Testis (tissue), 2 donors: ENCODE measurements at regions not wholly inside any gene's neighbourhood (a gene's known extent, or its start where the extent isn't known, plus 50 kb on each side); places are given as distances from the start of the nearest gene placed in this dataset.
"Not testable (repeated sequence)": the region's sequence is repeated elsewhere in the genome, so short reads cannot be mapped to it uniquely, and the experiment has no call there.

Experiments used
- DNase-seq: peaks from one replicate; pipeline ENCODE4 v3.0.0-alpha.2; 2019
- H3K27ac ChIP-seq, 2 donors: fragments of 200-600 bp; sonication (generic); one replicate each; pipeline ENCODE4 v1.5.1; 2019
- H3K27me3 ChIP-seq: fragments of 200-600 bp; sonication (generic); one replicate; pipeline ENCODE4 v1.5.1; 2019
- H3K36me3 ChIP-seq: fragments of 200-600 bp; sonication (generic); one replicate; pipeline ENCODE4 v1.5.1; 2017; ENCODE audit warnings: low read depth; ENCODE audit errors: missing control alignments
- H3K4me1 ChIP-seq: fragments of 200-600 bp; sonication (generic); one replicate; pipeline ENCODE4 v1.5.1; 2019
- H3K4me3 ChIP-seq, 2 donors: fragments of 200-600 bp; sonication (generic); one replicate each; pipeline ENCODE4 v1.5.1; 2017 to 2019
- H3K9me3 ChIP-seq: fragments of 200-600 bp; sonication (generic); one replicate; pipeline ENCODE4 v1.5.1; 2017
- POLR2A ChIP-seq: fragments of 450-650 bp; IDR thresholded peaks from one replicate; pipeline ENCODE4 v1.6.1; 2017; ENCODE audit warnings: antibody characterized with exemption, mild to moderate bottlenecking, moderate library complexity
- WGBS, 2 donors: methylation state at CpG; one replicate each; pipeline ENCODE4 v1.1.5; 2018; 5-methylcytosine and 5-hydroxymethylcytosine counted together
- intact Hi-C: fragments of 100-400 bp; cut with DNase I; formaldehyde crosslinking; loops from one replicate; pipeline ENCODE4 v1.15.1; 2023; ENCODE audit warnings: low total_unique reads
- TF ChIP-seq, protein P1 (sequence below), 3 experiments: fragments of 450-650 bp in 2 of 3; fragments of 200-600 bp in 1 of 3; sonication (generic) in 1 of 3; IDR thresholded peaks; one replicate each; pipeline ENCODE4 v1.5.1; 2016 to 2019; ENCODE audit warnings: antibody characterized with exemption in 3 of 3, mild to moderate bottlenecking in 2 of 3, moderate library complexity in 1 of 3

DNA sequence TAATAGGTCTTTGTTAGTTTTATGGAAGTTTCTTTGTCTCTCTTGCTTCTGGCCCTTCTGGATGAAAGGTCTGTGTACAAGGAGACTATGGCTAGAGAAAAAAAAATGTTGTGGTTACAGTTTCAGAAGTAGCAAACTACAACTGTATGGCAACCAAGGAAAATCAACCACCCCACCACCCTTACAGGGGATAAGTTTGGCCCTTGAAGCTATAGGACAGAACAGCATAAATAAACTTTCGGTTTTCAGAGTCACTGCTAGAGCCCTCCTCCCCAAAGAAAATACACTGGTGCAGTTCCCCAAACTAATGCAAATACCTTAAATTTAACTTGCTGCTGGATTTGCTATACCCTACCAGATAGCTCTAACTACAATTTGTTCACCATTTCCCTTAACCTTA, 1216.7 kb downstream of the EFNA5 start:
- Histone ChIP-seq H3K27me3 (no peaks in the 10 kb centered on the region), H3K9me3 (no peaks in the 10 kb centered on the region), H3K4me3 (no peak overlapping the region), H3K4me1 (no peaks in the 10 kb centered on the region), H3K36me3 (no peaks in the 10 kb centered on the region), H3K27ac (no peak overlapping the region)
- no peak for DNase-seq
- no peak for TF ChIP-seq POLR2A
- TF ChIP-seq, protein P1, sequence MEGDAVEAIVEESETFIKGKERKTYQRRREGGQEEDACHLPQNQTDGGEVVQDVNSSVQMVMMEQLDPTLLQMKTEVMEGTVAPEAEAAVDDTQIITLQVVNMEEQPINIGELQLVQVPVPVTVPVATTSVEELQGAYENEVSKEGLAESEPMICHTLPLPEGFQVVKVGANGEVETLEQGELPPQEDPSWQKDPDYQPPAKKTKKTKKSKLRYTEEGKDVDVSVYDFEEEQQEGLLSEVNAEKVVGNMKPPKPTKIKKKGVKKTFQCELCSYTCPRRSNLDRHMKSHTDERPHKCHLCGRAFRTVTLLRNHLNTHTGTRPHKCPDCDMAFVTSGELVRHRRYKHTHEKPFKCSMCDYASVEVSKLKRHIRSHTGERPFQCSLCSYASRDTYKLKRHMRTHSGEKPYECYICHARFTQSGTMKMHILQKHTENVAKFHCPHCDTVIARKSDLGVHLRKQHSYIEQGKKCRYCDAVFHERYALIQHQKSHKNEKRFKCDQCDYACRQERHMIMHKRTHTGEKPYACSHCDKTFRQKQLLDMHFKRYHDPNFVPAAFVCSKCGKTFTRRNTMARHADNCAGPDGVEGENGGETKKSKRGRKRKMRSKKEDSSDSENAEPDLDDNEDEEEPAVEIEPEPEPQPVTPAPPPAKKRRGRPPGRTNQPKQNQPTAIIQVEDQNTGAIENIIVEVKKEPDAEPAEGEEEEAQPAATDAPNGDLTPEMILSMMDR (IDR thresholded peaks at IDR 0.05) = no peak
- intact Hi-C loops = no loop called here
- 86 to 91% methylated on average over 1 of the region's 1 CpG for whole genome bisulfite sequencing, 2 donors

DNA sequence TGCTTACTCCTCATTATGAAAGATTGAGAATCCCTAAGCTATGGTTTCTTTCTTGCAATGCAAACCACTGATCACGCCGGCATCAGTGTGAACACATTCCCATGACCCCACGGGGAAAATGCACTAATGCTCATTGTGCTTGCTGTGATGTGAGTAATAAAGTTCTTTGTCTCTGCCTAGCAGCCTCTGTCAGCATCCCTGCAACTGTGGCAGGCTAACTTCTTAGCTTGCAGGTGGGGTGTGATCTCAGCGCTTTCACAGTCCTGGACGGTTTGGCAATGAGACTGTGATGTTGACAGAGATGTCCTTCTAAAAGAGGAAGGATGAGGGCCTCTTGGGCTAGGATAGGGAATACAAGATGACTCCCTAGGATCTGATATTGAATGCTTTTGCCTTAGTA, 1218.7 kb downstream of the EFNA5 start:
- no peaks in the 10 kb centered on the region for H3K36me3 ChIP-seq
- no peaks in the 10 kb centered on the region for H3K27me3 ChIP-seq
- no peaks in the 10 kb centered on the region for H3K4me1 ChIP-seq
- intact Hi-C loops = no loop called here
- TF ChIP-seq POLR2A = no peak
- TF ChIP-seq, protein P1 (IDR thresholded peaks at IDR 0.05) = no peak
- no peak overlapping the region for H3K27ac ChIP-seq
- H3K4me3 ChIP-seq = no peak overlapping the region
- no peaks in the 10 kb centered on the region for H3K9me3 ChIP-seq
- no peak for DNase-seq
- WGBS, 2 donors = 73 to 80% methylated on average over 5 of the region's 5 CpGs

DNA sequence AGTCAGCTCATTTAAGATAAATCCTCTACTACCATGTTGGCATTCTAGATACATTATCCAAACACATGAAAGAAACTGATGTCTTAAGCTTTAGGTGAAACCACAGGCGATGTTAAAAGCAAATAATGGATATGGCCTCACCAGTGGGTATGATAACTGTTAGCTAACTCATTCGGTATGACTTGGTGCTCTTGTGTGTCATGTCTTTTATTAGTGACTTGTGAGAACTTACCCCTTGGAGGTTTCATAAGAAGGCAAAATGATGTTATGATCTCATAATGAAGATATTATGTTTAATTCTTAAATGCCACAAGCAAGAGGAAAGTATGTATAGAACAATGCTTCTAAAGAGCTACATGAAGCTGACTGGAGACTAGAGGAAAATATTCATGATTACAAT, 1227.0 kb downstream of the EFNA5 start:
- H3K27ac ChIP-seq = no peak overlapping the region
- H3K36me3 ChIP-seq = no peaks in the 10 kb centered on the region
- H3K4me3 ChIP-seq = no peak overlapping the region
- TF ChIP-seq POLR2A = no peak
- TF ChIP-seq, protein P1 (IDR thresholded peaks at IDR 0.05) = no peak
- no peaks in the 10 kb centered on the region for H3K4me1 ChIP-seq
- no peak for DNase-seq
- H3K9me3 ChIP-seq = no peaks in the 10 kb centered on the region
- WGBS, 2 donors = 89 to 91% methylated on average over 2 of the region's 2 CpGs
- no peaks in the 10 kb centered on the region for H3K27me3 ChIP-seq
- intact Hi-C loops = no loop called here

DNA sequence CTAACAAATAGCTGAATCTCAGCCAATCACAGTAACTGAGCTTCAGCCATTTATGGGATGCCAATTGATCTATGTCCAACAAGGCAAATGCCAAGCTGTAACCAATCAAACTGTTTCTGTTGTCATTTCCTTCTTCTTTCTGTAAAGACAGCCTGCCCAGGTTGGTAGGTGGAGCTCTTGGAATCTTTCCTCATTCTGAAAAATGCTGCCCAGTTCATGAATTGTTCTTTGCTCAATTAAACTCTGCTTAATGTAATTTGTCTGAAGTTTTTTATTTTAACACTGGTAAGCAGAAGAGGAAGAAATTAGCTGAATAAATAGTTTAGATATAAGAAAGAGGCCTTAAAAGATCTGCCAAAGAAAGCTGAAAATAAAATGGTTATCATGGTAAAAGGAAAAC, 1235.6 kb downstream of the EFNA5 start:
- TF ChIP-seq, protein P1 (IDR thresholded peaks at IDR 0.05) = no peak
- TF ChIP-seq POLR2A = no peak
- intact Hi-C loops = no loop called here
- H3K4me1 ChIP-seq = no peaks in the 10 kb centered on the region
- no peaks in the 10 kb centered on the region for H3K36me3 ChIP-seq
- H3K27ac ChIP-seq = no peak overlapping the region
- H3K9me3 ChIP-seq = no peaks in the 10 kb centered on the region
- H3K4me3 ChIP-seq = no peak overlapping the region
- no peaks in the 10 kb centered on the region for H3K27me3 ChIP-seq
- no peak for DNase-seq

DNA sequence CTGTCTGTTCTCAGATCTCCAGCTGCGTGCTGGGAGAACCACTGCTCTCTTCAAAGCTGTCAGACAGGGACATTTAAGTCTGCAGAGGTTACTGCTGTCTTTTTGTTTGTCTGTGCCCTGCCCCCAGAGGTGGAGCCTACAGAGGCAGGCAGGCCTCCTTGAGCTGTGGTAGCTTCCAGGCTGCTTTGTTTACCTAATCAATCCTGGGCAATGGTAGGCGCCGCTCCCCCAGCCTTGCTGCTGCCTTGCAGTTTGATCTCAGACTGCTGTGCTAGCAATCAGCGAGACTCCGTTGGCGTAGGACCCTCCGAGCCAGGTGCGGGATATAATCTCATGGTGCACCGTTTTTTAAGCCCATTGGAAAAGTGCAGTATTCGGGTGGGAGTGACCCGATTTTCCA, 1240.0 kb downstream of the EFNA5 start:
- intact Hi-C loops, H3K4me1 ChIP-seq, H3K9me3 ChIP-seq, H3K4me3 ChIP-seq, H3K27ac ChIP-seq, H3K27me3 ChIP-seq, H3K36me3 ChIP-seq, DNase-seq: not testable (repeated sequence)
- WGBS, 2 donors = 87 to 95% methylated on average over 10 of the region's 11 CpGs
